GM12891 (cell line): ENCODE measurements at regions not wholly inside any gene's neighbourhood (a gene's known extent, or its start where the extent isn't known, plus 50 kb on each side); places are given as distances from the start of the nearest gene placed in this dataset.

Source experiments
- POLR2A ChIP-seq: IDR thresholded peaks from 2 replicates; pipeline ENCODE4 v1.6.1; 2011; ENCODE audit warnings: low read depth, low read length, control low read depth
- SPI1 ChIP-seq: IDR thresholded peaks from 2 replicates; pipeline ENCODE4 v1.6.1; 2011; ENCODE audit warnings: low read depth, low read length, control low read depth

DNA sequence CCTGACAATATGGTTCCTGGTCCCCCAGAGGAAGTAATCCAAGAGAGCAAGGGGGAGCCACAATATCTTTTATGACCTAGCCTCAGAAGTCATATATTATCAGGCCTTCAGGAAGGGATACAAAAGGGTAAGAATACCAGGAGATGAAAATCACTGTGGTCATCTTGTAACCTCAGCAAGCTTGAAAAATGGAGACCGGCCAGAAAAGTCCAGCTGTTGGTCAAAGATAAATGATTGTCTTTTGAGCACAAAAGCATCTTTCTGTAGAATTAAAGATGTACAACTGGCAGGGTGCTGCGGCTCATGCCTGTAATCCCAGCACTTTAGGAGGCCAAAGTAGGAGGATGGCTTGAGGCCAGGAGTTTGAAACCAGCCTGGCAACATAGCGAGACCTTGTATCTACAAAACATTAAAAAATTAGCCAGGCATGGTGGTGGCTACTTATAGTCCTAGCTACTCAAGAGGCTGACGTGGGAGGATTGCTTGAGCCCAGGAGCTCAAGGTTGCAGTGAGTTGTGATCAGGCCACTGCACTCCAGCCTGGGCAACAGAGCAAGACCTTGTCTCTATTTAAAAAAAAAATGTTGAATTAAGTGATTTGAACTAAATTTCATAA is 118.0 kb upstream of the MARCKS start:
- TF ChIP-seq POLR2A (no peak), SPI1 (no peak)
